ENCODE measurements at regions not wholly inside any gene's neighbourhood (a gene's known extent, or its start where the extent isn't known, plus 50 kb on each side); places are given as distances from the start of the nearest gene placed in this dataset.

DNA sequence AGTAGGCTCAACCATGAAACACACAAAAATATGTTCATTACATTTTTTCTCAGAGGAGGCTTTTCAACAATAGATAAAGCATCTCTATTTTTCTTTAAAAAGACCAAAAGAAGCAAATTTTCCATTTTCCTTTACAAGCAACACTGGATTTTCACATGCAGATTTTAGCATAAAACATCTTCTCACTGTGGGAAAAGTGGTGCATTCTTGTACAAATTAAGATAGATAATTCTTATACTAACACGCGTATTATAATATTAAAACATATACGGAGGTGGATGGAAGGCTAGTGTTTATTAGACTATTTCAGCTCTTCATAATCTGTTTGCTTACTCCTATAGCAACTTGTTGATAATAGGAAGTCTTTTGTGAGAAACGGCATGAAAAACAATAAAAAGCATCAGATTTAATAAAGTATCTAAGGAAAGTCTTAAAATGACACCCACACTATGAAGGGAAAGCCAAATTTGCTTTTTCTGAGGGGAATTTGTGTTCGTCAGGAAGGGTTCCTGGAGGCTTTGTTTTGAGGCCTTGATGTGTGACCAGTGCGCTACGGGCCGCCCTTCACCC, 529.6 kb downstream of the SOX2 start:
- TF ChIP-seq, protein P1, sequence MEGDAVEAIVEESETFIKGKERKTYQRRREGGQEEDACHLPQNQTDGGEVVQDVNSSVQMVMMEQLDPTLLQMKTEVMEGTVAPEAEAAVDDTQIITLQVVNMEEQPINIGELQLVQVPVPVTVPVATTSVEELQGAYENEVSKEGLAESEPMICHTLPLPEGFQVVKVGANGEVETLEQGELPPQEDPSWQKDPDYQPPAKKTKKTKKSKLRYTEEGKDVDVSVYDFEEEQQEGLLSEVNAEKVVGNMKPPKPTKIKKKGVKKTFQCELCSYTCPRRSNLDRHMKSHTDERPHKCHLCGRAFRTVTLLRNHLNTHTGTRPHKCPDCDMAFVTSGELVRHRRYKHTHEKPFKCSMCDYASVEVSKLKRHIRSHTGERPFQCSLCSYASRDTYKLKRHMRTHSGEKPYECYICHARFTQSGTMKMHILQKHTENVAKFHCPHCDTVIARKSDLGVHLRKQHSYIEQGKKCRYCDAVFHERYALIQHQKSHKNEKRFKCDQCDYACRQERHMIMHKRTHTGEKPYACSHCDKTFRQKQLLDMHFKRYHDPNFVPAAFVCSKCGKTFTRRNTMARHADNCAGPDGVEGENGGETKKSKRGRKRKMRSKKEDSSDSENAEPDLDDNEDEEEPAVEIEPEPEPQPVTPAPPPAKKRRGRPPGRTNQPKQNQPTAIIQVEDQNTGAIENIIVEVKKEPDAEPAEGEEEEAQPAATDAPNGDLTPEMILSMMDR (IDR thresholded peaks at IDR 0.05), result no peak
- TF ChIP-seq POLR2A (IDR thresholded peaks at IDR 0.05), result no peak

All from body of pancreas (tissue), 4 donors.